IPS-20b (cell line): ENCODE measurements at regions not wholly inside any gene's neighbourhood (a gene's known extent, or its start where the extent isn't known, plus 50 kb on each side); places are given as distances from the start of the nearest gene placed in this dataset.

Experiments used
- H3K27ac ChIP-seq: one replicate; pipeline ENCODE4 v1.5.1; 2013; ENCODE audit warnings: low read length
- H3K27me3 ChIP-seq: 2 replicates; pipeline ENCODE4 v1.6.1; 2013; ENCODE audit warnings: mild to moderate bottlenecking, low read length, inconsistent platforms; ENCODE audit not compliant: insufficient read depth
- H3K36me3 ChIP-seq: 2 replicates; pipeline ENCODE4 v1.6.1; 2013; ENCODE audit warnings: low read depth, mild to moderate bottlenecking, inconsistent platforms, low read length, moderate library complexity; ENCODE audit not compliant: insufficient read depth
- H3K4me1 ChIP-seq: 2 replicates; pipeline ENCODE4 v1.6.1; 2013; ENCODE audit warnings: mild to moderate bottlenecking, control low read depth, inconsistent platforms, low read length, moderate library complexity; ENCODE audit not compliant: insufficient read depth
- H3K4me3 ChIP-seq: 2 replicates; pipeline ENCODE4 v1.5.1; 2013; ENCODE audit warnings: mild to moderate bottlenecking, low read length, inconsistent platforms
- H3K9ac ChIP-seq: 2 replicates; pipeline ENCODE4 v1.6.1; 2013; ENCODE audit warnings: low read depth, mild to moderate bottlenecking, inconsistent platforms, low read length, moderate library complexity
- H3K9me3 ChIP-seq: 2 replicates; pipeline ENCODE4 v1.6.1; 2013; ENCODE audit warnings: mild to moderate bottlenecking, low read depth, low read length, inconsistent platforms; ENCODE audit not compliant: insufficient read depth

DNA sequence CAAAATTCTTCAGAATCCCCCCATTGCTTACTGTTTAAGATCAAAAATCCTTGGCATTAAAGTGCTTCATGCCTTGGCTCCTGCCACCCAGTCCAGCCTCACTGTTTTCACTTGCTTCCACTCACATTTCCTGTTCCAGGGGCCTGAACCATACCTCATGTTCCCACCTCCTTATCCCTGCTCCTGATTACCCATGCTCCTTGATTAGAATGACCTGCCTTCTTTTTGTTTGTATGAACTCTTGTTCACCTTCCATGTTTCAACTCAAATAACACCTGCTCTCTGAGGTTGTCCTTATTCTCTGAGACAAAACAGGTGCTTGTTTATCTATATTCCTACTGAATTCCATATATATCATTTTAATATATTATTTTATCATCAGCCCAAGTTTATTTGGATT, 77.1 kb upstream of the VSTM2A start:
- no peak overlapping the region for H3K9ac ChIP-seq
- H3K27me3 ChIP-seq = no peaks in the 10 kb centered on the region
- H3K4me1 ChIP-seq = no peaks in the 10 kb centered on the region
- no peaks in the 10 kb centered on the region for H3K36me3 ChIP-seq
- no peak overlapping the region for H3K4me3 ChIP-seq
- H3K9me3 ChIP-seq = 0 out of 2 replicates have a peak, but pooled peaks cover under 1% of the 10 kb centered on the region
- no peak overlapping the region for H3K27ac ChIP-seq

DNA sequence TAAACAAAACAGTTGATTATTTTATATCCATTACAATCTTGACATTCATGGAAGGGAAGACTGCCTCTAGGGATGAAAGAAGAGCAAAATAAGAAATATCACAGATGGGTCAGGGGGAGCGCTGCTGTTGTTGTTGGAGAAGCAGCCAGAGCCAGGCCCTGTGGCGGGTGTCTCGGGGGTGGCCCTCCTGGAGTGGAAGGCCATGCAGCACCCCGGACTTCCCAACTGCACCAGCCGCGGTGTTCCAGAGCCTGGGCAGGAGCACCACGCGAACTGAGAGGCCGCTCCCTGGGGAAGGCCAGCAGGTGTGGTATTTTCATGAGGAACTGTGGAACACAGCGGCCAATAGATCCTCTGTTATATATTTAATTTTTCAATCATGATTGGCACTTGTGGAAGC, 72.4 kb upstream of the VSTM2A start:
- Histone ChIP-seq H3K27ac (no peak overlapping the region), H3K27me3 (no peaks in the 10 kb centered on the region), H3K9ac (no peak overlapping the region), H3K9me3 (no peaks in the 10 kb centered on the region), H3K36me3 (no peaks in the 10 kb centered on the region), H3K4me1 (no peaks in the 10 kb centered on the region), H3K4me3 (no peak overlapping the region)

DNA sequence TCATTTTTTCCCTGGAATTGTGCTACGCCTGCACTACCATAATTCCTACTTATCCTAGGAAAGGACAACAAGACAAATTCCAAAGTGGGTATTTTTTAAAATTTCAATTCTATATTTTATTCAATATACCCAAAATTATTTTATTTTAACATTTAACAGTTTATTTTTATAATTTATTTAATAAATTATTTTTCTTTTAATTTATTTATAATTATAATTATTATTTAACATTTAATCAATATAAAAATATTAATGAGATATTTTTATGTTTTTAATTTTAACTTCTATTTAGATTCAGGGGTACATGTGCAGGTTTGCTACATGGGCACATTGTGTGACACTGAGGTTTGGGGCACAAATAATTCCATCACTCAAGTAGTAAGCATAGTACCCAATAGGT, 65.6 kb upstream of the VSTM2A start:
- Histone ChIP-seq H3K9me3 (no peaks in the 10 kb centered on the region; the same call in 1 of the 2 replicates), H3K4me1 (no peaks in the 10 kb centered on the region), H3K9ac (no peak overlapping the region), H3K4me3 (no peak overlapping the region), H3K27ac (no peak overlapping the region), H3K36me3 (no peaks in the 10 kb centered on the region), H3K27me3 (no peaks in the 10 kb centered on the region)

DNA sequence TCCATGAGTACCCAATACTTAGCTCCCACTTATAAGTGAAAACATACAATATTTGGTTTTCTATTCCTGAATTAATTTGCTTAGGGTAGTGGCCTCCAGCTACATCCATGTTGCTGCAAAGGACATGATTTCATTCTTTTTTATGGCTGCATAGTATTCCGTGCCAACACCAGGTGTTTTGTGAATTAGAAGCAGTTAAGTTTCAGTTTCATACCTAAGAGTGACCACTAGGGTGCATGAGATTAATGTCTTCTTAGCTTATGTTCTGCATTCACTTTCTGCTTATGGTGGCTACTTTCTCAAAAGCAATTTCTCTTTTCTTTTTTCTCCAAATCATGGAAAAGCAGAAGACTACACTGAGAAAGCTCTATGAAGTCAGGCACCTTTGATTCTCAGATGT, 65.1 kb upstream of the VSTM2A start:
- H3K9me3 ChIP-seq = no peaks in the 10 kb centered on the region; the same call in 1 of the 2 replicates
- no peaks in the 10 kb centered on the region for H3K27me3 ChIP-seq
- H3K27ac ChIP-seq = no peak overlapping the region
- H3K36me3 ChIP-seq = no peaks in the 10 kb centered on the region
- H3K9ac ChIP-seq = no peak overlapping the region
- H3K4me1 ChIP-seq = no peaks in the 10 kb centered on the region
- no peak overlapping the region for H3K4me3 ChIP-seq

DNA sequence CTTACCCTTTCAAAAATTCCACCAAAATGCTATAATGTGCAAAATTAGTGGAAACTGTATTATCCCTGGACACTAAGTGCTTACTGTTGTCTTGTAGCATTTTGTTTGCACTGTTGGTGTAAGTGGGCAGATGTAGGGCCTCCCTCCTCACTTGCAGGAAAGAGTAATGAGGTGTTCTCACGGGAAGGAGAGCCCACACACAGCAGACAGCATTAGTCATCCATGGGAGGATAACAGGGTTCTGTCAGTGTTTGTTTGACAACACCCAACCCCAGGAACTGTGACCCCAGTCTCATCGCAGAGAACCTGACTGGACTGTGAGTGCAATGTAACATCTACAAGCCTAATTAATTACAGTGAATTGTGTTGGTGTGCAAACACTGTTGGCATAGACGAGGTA, 58.7 kb upstream of the VSTM2A start:
- no peaks in the 10 kb centered on the region for H3K36me3 ChIP-seq
- H3K4me1 ChIP-seq = no peaks in the 10 kb centered on the region
- no peak overlapping the region for H3K27ac ChIP-seq
- H3K4me3 ChIP-seq = no peak overlapping the region
- H3K27me3 ChIP-seq = no peaks in the 10 kb centered on the region
- H3K9me3 ChIP-seq = no peaks in the 10 kb centered on the region
- no peak overlapping the region for H3K9ac ChIP-seq

DNA sequence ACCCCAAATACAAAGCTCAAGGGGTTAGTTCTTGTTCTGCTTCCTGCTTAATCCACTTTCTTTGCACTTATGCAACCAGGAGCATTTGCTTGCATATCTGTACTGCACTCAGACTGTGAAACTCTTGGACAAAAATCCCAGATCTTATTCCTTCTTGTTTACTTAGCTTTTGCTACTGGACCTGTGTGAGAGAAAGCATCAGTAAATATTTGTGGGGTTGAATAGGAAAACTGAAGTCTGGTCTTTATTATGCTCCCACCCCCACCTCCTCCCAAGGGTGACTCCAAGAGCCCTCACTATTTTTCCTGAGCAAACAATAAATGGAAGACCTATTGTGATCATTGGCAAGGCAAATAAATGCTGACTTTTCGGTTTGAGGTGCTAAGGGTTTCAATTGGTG, 57.1 kb upstream of the VSTM2A start:
- H3K9me3 ChIP-seq = no peaks in the 10 kb centered on the region
- no peak overlapping the region for H3K27ac ChIP-seq
- H3K4me1 ChIP-seq = no peaks in the 10 kb centered on the region
- H3K9ac ChIP-seq = no peak overlapping the region
- H3K27me3 ChIP-seq = no peaks in the 10 kb centered on the region
- H3K4me3 ChIP-seq = no peak overlapping the region
- H3K36me3 ChIP-seq = no peaks in the 10 kb centered on the region
